ENCODE measurements at regions not wholly inside any gene's neighbourhood (a gene's known extent, or its start where the extent isn't known, plus 50 kb on each side); places are given as distances from the start of the nearest gene placed in this dataset.

DNA sequence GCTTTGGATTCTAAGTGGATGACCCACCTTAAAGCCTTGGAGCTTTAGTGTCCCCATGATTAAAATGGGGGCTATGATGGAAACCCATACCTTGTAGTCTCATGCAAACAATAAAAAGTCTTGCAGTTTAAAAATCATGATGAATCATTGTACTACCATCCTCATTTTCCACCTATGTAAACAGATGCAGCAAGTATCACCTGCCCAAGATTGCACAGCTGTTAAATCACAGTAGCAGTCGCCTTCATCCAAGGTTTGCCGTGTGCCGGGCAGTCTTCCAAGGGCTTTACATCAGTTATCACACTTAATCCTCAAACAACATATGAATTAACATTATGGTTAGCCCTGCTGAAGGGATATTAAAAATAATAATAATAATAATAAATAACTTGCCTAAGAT, 210.3 kb downstream of the FOXA2 start:
- no peaks in the 10 kb centered on the region for H3K27me3 ChIP-seq (ENCODE audit: control insufficient read depth in 4 of 4, insufficient read depth in 4 of 4, low read length in 3 of 4)
- H3K27ac ChIP-seq (ENCODE audit: low read depth in 1 of 2, low read length in 2 of 2), result no peak overlapping the region
- H3K4me3 ChIP-seq (ENCODE audit: low read depth in 1 of 3, low read length in 3 of 3), result no peak overlapping the region
- TF ChIP-seq YY1 (IDR thresholded peaks at IDR 0.05) (no peak), JUND (IDR thresholded peaks at IDR 0.05) (no peak), RXRA (IDR thresholded peaks at IDR 0.05) (no peak), GABPA (IDR thresholded peaks at IDR 0.05 in 1 of 2, conservative IDR thresholded peaks at IDR 0.05 in 1 of 2) (no peak), RAD21 (IDR thresholded peaks at IDR 0.05) (no peak)
- TF ChIP-seq, protein P1, sequence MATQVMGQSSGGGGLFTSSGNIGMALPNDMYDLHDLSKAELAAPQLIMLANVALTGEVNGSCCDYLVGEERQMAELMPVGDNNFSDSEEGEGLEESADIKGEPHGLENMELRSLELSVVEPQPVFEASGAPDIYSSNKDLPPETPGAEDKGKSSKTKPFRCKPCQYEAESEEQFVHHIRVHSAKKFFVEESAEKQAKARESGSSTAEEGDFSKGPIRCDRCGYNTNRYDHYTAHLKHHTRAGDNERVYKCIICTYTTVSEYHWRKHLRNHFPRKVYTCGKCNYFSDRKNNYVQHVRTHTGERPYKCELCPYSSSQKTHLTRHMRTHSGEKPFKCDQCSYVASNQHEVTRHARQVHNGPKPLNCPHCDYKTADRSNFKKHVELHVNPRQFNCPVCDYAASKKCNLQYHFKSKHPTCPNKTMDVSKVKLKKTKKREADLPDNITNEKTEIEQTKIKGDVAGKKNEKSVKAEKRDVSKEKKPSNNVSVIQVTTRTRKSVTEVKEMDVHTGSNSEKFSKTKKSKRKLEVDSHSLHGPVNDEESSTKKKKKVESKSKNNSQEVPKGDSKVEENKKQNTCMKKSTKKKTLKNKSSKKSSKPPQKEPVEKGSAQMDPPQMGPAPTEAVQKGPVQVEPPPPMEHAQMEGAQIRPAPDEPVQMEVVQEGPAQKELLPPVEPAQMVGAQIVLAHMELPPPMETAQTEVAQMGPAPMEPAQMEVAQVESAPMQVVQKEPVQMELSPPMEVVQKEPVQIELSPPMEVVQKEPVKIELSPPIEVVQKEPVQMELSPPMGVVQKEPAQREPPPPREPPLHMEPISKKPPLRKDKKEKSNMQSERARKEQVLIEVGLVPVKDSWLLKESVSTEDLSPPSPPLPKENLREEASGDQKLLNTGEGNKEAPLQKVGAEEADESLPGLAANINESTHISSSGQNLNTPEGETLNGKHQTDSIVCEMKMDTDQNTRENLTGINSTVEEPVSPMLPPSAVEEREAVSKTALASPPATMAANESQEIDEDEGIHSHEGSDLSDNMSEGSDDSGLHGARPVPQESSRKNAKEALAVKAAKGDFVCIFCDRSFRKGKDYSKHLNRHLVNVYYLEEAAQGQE (IDR thresholded peaks at IDR 0.05), result no peak
- TF ChIP-seq, protein P2, sequence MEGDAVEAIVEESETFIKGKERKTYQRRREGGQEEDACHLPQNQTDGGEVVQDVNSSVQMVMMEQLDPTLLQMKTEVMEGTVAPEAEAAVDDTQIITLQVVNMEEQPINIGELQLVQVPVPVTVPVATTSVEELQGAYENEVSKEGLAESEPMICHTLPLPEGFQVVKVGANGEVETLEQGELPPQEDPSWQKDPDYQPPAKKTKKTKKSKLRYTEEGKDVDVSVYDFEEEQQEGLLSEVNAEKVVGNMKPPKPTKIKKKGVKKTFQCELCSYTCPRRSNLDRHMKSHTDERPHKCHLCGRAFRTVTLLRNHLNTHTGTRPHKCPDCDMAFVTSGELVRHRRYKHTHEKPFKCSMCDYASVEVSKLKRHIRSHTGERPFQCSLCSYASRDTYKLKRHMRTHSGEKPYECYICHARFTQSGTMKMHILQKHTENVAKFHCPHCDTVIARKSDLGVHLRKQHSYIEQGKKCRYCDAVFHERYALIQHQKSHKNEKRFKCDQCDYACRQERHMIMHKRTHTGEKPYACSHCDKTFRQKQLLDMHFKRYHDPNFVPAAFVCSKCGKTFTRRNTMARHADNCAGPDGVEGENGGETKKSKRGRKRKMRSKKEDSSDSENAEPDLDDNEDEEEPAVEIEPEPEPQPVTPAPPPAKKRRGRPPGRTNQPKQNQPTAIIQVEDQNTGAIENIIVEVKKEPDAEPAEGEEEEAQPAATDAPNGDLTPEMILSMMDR (IDR thresholded peaks at IDR 0.05; ENCODE audit: low read depth, low read length, missing input control), result no peak
- no peaks in the 10 kb centered on the region for H3K9me3 ChIP-seq (ENCODE audit: control insufficient read depth in 4 of 4, low read length in 3 of 4)
- 87% methylated on average over 3 of the region's 3 CpGs for WGBS
- DNase-seq (ENCODE audit: low spot score), result no peak
- no peaks in the 10 kb centered on the region for H3K36me3 ChIP-seq (ENCODE audit: control insufficient read depth in 4 of 4, insufficient read depth in 3 of 4, low read depth in 1 of 4, low read length in 3 of 4)
- H3K9ac ChIP-seq (ENCODE audit: low read depth in 1 of 2, low read length in 2 of 2), result no peak overlapping the region
- H3K4me1 ChIP-seq (ENCODE audit: control insufficient read depth in 4 of 4, insufficient read depth in 4 of 4, low read length in 3 of 4), result no peaks in the 10 kb centered on the region

DNA sequence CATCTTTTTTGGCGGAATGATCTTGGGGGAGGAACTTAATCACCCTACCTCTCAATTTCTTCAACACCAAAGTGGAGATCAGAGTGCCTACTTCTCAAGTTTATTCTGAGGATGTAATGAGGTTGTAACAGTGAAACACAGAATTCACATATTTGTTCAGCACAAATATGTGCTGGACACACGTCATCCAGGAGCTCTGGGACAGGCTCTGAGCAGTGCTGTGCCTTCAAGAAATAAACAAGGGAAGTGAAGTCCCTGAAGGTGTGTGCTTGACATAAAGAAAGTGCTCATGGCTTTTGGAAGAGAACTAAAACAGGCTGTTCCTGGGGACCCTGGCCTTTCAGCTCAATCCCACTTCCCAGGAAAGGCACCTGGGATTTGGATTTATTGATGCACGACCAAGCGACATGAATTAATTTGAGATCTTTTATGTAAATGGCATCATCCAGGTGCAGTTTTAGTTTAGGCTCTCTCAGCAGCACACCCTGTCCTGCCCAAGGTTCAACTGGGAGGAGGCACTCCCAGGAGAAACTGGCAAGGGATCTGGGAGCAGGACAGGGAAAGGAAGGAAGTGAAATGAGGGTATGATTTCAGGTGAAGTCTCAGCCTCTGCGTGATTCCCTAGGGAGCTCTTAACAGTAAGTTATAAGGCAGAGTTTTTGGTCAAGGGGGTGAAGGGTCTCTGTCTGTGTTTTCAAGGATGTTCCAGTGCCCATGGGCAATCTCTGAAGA, 211.0 kb downstream of the FOXA2 start:
- Histone ChIP-seq H3K4me3 (ENCODE audit: low read depth in 1 of 3, low read length in 3 of 3) (no peak overlapping the region), H3K9me3 (ENCODE audit: control insufficient read depth in 4 of 4, low read length in 3 of 4) (no peaks in the 10 kb centered on the region), H3K36me3 (ENCODE audit: control insufficient read depth in 4 of 4, insufficient read depth in 3 of 4, low read depth in 1 of 4, low read length in 3 of 4) (no peaks in the 10 kb centered on the region), H3K9ac (ENCODE audit: low read depth in 1 of 2, low read length in 2 of 2) (no peak overlapping the region), H3K4me1 (ENCODE audit: control insufficient read depth in 4 of 4, insufficient read depth in 4 of 4, low read length in 3 of 4) (no peaks in the 10 kb centered on the region), H3K27me3 (ENCODE audit: control insufficient read depth in 4 of 4, insufficient read depth in 4 of 4, low read length in 3 of 4) (no peaks in the 10 kb centered on the region), H3K27ac (ENCODE audit: low read depth in 1 of 2, low read length in 2 of 2) (no peak overlapping the region)
- no peak for DNase-seq (ENCODE audit: low spot score)
- 88% methylated on average over 5 of the region's 5 CpGs for WGBS
- TF ChIP-seq NR2F2 (IDR thresholded peaks at IDR 0.05) (no peak), GABPA (IDR thresholded peaks at IDR 0.05 in 1 of 2, conservative IDR thresholded peaks at IDR 0.05 in 1 of 2) (no peak), HNF4G (IDR thresholded peaks at IDR 0.05) (no peak), JUND (IDR thresholded peaks at IDR 0.05) (no peak), RAD21 (IDR thresholded peaks at IDR 0.05) (no peak), SP1 (IDR thresholded peaks at IDR 0.05) (no peak), FOXA1 (IDR thresholded peaks at IDR 0.05) (no peak), TAF1 (conservative IDR thresholded peaks at IDR 0.05) (no peak), FOXA2 (IDR thresholded peaks at IDR 0.05) (no peak), HNF4A (conservative IDR thresholded peaks at IDR 0.05) (no peak), YY1 (IDR thresholded peaks at IDR 0.05) (no peak)
- TF ChIP-seq, protein P3, sequence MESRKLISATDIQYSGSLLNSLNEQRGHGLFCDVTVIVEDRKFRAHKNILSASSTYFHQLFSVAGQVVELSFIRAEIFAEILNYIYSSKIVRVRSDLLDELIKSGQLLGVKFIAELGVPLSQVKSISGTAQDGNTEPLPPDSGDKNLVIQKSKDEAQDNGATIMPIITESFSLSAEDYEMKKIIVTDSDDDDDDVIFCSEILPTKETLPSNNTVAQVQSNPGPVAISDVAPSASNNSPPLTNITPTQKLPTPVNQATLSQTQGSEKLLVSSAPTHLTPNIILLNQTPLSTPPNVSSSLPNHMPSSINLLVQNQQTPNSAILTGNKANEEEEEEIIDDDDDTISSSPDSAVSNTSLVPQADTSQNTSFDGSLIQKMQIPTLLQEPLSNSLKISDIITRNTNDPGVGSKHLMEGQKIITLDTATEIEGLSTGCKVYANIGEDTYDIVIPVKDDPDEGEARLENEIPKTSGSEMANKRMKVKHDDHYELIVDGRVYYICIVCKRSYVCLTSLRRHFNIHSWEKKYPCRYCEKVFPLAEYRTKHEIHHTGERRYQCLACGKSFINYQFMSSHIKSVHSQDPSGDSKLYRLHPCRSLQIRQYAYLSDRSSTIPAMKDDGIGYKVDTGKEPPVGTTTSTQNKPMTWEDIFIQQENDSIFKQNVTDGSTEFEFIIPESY (IDR thresholded peaks at IDR 0.05), result no peak
- TF ChIP-seq, protein P1 (IDR thresholded peaks at IDR 0.05), result no peak
- TF ChIP-seq, protein P4, sequence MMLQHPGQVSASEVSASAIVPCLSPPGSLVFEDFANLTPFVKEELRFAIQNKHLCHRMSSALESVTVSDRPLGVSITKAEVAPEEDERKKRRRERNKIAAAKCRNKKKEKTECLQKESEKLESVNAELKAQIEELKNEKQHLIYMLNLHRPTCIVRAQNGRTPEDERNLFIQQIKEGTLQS (IDR thresholded peaks at IDR 0.05), result no peak
- TF ChIP-seq, protein P2 (IDR thresholded peaks at IDR 0.05; ENCODE audit: low read depth, low read length, missing input control), result no peak

Measured in liver (tissue), 8 donors.